ENCODE measurements at regions not wholly inside any gene's neighbourhood (a gene's known extent, or its start where the extent isn't known, plus 50 kb on each side); places are given as distances from the start of the nearest gene placed in this dataset.

DNA sequence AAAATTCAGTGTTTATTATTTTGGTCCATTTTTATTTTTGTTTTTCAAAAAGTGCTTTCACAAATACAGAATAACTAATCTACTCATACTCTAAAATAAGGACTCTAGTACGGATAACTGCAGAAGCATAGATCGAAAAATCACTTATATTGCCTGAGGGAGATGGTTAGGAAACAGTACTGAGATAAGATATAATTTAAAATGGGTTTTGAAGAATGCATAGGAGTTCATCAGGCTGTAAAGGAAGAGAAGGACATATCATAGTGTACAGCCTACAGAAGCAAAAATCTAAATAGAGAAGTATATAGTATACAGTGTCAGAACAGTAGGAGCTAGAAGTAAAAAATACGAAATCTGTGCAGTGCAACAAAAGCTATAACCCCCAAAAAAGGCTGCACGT is 247.4 kb downstream of the SOX11 start:
- TF ChIP-seq CTCF (optimal IDR thresholded peaks at IDR 0.05 in 1 of 3, IDR thresholded peaks at IDR 0.05 in 1 of 3, conservative IDR thresholded peaks at IDR 0.05 in 1 of 3; ENCODE audit: extremely low read depth in 1 of 3, insufficient read depth in 2 of 3, low read length in 3 of 3): no peak
- TF ChIP-seq EZH2 (IDR thresholded peaks at IDR 0.05; ENCODE audit: low read length): no peak
